Neural cell (in vitro differentiated cells): ENCODE measurements at regions not wholly inside any gene's neighbourhood (a gene's known extent, or its start where the extent isn't known, plus 50 kb on each side); places are given as distances from the start of the nearest gene placed in this dataset.

ENCODE experiments used
- H2AFZ ChIP-seq: fragments of 200-600, 300-800 bp; sonication (generic), shearing (Covaris generic); 2 replicates; pipeline ENCODE4 v1.6.0; 2014; ENCODE audit warnings: low read depth, mild to moderate bottlenecking, antibody characterized with exemption, low read length, moderate library complexity
- H3F3A ChIP-seq: fragments of 200-600 bp; shearing (Covaris generic); 2 replicates; pipeline ENCODE4 v1.6.1; 2016; ENCODE audit warnings: mild to moderate bottlenecking, moderate library complexity, mixed read lengths, antibody characterized with exemption, low read length; ENCODE audit not compliant: insufficient read depth, poor library complexity, severe bottlenecking
- H3K27ac ChIP-seq: fragments of 200-600, 300-800 bp; sonication (generic), shearing (Covaris generic); 2 replicates; pipeline ENCODE4 v1.5.1; 2014; ENCODE audit warnings: mild to moderate bottlenecking, low read length, moderate library complexity
- H3K27me3 ChIP-seq: fragments of 300-800, 200-600 bp; sonication (generic), shearing (Covaris generic); 2 replicates; pipeline ENCODE4 v1.6.0; 2014; ENCODE audit warnings: mild to moderate bottlenecking, low read depth, low read length, moderate library complexity; ENCODE audit not compliant: insufficient read depth
- H3K36me3 ChIP-seq: fragments of 300-800, 200-600 bp; sonication (generic), shearing (Covaris generic); 2 replicates; pipeline ENCODE4 v1.5.1; 2014; ENCODE audit warnings: mild to moderate bottlenecking, antibody characterized with exemption, low read length, moderate library complexity; ENCODE audit not compliant: insufficient read depth
- H3K4me2 ChIP-seq: fragments of 300-800, 200-600 bp; sonication (generic), shearing (Covaris generic); 2 replicates; pipeline ENCODE4 v1.6.0; 2014; ENCODE audit warnings: mild to moderate bottlenecking, low read length
- H3K4me3 ChIP-seq: fragments of 300-800, 200-600 bp; sonication (generic), shearing (Covaris generic); 2 replicates; pipeline ENCODE4 v1.5.1; 2014; ENCODE audit warnings: mild to moderate bottlenecking, low read length, moderate library complexity
- H3K79me2 ChIP-seq: fragments of 200-600 bp; shearing (Covaris generic); replicated peaks from 2 replicates; pipeline ENCODE4 v1.6.0; 2014; ENCODE audit warnings: mild to moderate bottlenecking, low read length, moderate library complexity; ENCODE audit not compliant: insufficient read depth
- H3K9ac ChIP-seq: fragments of 300-800, 200-600 bp; sonication (generic), shearing (Covaris generic); 2 replicates; pipeline ENCODE4 v1.6.1; 2016; ENCODE audit warnings: mild to moderate bottlenecking, low read length, mixed read lengths
- H3K9me2 ChIP-seq: fragments of 200-600 bp; shearing (Covaris generic); 2 replicates; pipeline ENCODE4 v1.6.1; 2016; ENCODE audit warnings: mild to moderate bottlenecking, low read length, mixed read lengths; ENCODE audit not compliant: insufficient read depth
- H3K9me3 ChIP-seq: fragments of 200-600, 300-800 bp; sonication (generic), shearing (Covaris generic); 2 replicates; pipeline ENCODE4 v1.6.1; 2016; ENCODE audit warnings: mild to moderate bottlenecking, mixed run types, low read length, moderate library complexity, mixed read lengths
- H4K20me1 ChIP-seq: fragments of 200-600 bp; shearing (Covaris generic); 2 replicates; pipeline ENCODE4 v1.6.1; 2016; ENCODE audit warnings: mild to moderate bottlenecking, mixed run types; ENCODE audit not compliant: insufficient read depth
- EP300 ChIP-seq: fragments of 450-650 bp; conservative IDR thresholded peaks from 2 replicates; pipeline ENCODE4 v1.6.1; 2014; ENCODE audit warnings: antibody characterized with exemption, mild to moderate bottlenecking, moderate library complexity; ENCODE audit not compliant: poor library complexity, severe bottlenecking
- EZH2 ChIP-seq: fragments of 200-600, 300-800 bp; shearing (Covaris generic), sonication (generic); IDR thresholded peaks from 2 replicates; pipeline ENCODE4 v1.6.1; 2014; ENCODE audit warnings: antibody characterized with exemption, low read length, borderline replicate concordance, mild to moderate bottlenecking; ENCODE audit not compliant: insufficient read depth, poor library complexity, severe bottlenecking
- MXI1 ChIP-seq: fragments of 450-650 bp; conservative IDR thresholded peaks from 2 replicates; pipeline ENCODE4 v1.6.1; 2014; ENCODE audit warnings: antibody characterized with exemption, mild to moderate bottlenecking; ENCODE audit not compliant: poor library complexity, severe bottlenecking
- POLR2AphosphoS5 ChIP-seq: IDR thresholded peaks from 2 replicates; pipeline ENCODE4 v1.6.1; 2012
- RAD21 ChIP-seq: fragments of 450-650 bp; conservative IDR thresholded peaks from 2 replicates; pipeline ENCODE4 v1.6.1; 2014; ENCODE audit warnings: antibody characterized with exemption, mild to moderate bottlenecking, moderate library complexity
- SMC3 ChIP-seq: fragments of 450-650 bp; conservative IDR thresholded peaks from 2 replicates; pipeline ENCODE4 v1.6.1; 2014; ENCODE audit warnings: antibody characterized with exemption, mild to moderate bottlenecking, moderate library complexity; ENCODE audit not compliant: poor library complexity
- TAF1 ChIP-seq: IDR thresholded peaks from 2 replicates; pipeline ENCODE4 v1.6.1; 2012; ENCODE audit warnings: low read depth
- TF ChIP-seq, protein P1 (sequence below): IDR thresholded peaks from 2 replicates; pipeline ENCODE4 v1.6.1; 2012; ENCODE audit warnings: borderline replicate concordance
- TF ChIP-seq, protein P2 (sequence below): fragments of 450-650 bp; IDR thresholded peaks from 2 replicates; pipeline ENCODE4 v1.5.1; 2014; ENCODE audit warnings: antibody characterized with exemption, mild to moderate bottlenecking, moderate library complexity; ENCODE audit not compliant: poor library complexity, severe bottlenecking

DNA sequence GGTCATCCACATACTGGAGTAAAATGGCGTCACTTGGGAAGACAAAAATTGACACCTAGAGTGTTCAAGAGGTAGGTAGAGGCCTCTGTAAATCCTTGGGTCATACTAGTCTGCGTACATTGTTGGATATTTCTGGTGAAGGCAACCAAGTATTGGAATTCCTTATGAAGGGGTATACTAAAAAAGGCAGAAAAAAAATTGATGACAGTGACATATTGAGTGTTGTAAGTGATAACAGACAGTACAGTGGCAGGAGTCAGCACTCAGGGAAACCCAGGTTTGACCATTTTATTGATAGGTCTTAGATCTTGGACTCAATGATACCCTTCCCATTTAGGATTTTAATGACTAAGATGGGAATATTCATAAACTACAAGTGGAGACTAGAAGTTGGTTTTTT, 359.1 kb upstream of the VSTM2A start:
- Histone ChIP-seq H3K9me2 (no peaks in the 10 kb centered on the region), H2AFZ (no peak overlapping the region), H3K4me3 (no peak overlapping the region), H3K27ac (no peak overlapping the region), H3K9ac (no peak overlapping the region), H3K9me3 (no peaks in the 10 kb centered on the region), H3F3A (no peaks in the 10 kb centered on the region), H3K79me2 (no peaks in the 10 kb centered on the region), H3K4me2 (no peak overlapping the region), H3K36me3 (no peaks in the 10 kb centered on the region), H4K20me1 (no peaks in the 10 kb centered on the region), H3K27me3 (no peaks in the 10 kb centered on the region)
- TF ChIP-seq RAD21 (no peak), SMC3 (no peak), TAF1 (no peak), EP300 (no peak), EZH2 (no peak), MXI1 (no peak), POLR2AphosphoS5 (no peak)
- TF ChIP-seq, protein P1, sequence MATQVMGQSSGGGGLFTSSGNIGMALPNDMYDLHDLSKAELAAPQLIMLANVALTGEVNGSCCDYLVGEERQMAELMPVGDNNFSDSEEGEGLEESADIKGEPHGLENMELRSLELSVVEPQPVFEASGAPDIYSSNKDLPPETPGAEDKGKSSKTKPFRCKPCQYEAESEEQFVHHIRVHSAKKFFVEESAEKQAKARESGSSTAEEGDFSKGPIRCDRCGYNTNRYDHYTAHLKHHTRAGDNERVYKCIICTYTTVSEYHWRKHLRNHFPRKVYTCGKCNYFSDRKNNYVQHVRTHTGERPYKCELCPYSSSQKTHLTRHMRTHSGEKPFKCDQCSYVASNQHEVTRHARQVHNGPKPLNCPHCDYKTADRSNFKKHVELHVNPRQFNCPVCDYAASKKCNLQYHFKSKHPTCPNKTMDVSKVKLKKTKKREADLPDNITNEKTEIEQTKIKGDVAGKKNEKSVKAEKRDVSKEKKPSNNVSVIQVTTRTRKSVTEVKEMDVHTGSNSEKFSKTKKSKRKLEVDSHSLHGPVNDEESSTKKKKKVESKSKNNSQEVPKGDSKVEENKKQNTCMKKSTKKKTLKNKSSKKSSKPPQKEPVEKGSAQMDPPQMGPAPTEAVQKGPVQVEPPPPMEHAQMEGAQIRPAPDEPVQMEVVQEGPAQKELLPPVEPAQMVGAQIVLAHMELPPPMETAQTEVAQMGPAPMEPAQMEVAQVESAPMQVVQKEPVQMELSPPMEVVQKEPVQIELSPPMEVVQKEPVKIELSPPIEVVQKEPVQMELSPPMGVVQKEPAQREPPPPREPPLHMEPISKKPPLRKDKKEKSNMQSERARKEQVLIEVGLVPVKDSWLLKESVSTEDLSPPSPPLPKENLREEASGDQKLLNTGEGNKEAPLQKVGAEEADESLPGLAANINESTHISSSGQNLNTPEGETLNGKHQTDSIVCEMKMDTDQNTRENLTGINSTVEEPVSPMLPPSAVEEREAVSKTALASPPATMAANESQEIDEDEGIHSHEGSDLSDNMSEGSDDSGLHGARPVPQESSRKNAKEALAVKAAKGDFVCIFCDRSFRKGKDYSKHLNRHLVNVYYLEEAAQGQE = no peak
- TF ChIP-seq, protein P2, sequence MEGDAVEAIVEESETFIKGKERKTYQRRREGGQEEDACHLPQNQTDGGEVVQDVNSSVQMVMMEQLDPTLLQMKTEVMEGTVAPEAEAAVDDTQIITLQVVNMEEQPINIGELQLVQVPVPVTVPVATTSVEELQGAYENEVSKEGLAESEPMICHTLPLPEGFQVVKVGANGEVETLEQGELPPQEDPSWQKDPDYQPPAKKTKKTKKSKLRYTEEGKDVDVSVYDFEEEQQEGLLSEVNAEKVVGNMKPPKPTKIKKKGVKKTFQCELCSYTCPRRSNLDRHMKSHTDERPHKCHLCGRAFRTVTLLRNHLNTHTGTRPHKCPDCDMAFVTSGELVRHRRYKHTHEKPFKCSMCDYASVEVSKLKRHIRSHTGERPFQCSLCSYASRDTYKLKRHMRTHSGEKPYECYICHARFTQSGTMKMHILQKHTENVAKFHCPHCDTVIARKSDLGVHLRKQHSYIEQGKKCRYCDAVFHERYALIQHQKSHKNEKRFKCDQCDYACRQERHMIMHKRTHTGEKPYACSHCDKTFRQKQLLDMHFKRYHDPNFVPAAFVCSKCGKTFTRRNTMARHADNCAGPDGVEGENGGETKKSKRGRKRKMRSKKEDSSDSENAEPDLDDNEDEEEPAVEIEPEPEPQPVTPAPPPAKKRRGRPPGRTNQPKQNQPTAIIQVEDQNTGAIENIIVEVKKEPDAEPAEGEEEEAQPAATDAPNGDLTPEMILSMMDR = no peak

DNA sequence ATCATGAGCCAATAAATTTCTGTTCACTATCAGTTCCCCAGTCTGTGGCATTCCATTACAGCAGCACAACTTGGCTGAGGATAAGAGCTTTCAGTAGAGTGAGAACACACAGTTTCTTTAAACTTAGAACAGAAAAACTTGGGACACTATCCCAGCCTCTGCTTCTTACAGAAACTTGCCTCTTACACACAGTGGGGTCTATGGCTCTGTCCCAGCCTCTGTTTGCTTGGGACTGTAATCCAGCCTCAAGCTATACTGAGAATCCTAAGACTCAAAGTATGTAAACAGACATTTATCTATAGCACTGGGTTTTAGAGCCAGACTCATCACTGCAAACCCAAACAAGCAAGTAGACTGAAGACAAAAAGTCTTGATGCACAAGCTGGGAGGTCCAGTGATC, 355.8 kb upstream of the VSTM2A start:
- H3K4me2 ChIP-seq = no peak overlapping the region
- no peaks in the 10 kb centered on the region for H3K9me2 ChIP-seq
- H3K9me3 ChIP-seq = no peaks in the 10 kb centered on the region
- no peak for TF ChIP-seq SMC3
- TF ChIP-seq TAF1 = no peak
- H3K9ac ChIP-seq = no peak overlapping the region
- no peaks in the 10 kb centered on the region for H4K20me1 ChIP-seq
- no peaks in the 10 kb centered on the region for H3F3A ChIP-seq
- H3K79me2 ChIP-seq = no peaks in the 10 kb centered on the region
- no peak overlapping the region for H2AFZ ChIP-seq
- H3K27me3 ChIP-seq = no peaks in the 10 kb centered on the region
- H3K27ac ChIP-seq = no peak overlapping the region
- H3K4me3 ChIP-seq = no peak overlapping the region
- no peaks in the 10 kb centered on the region for H3K36me3 ChIP-seq
